ENCODE measurements at regions not wholly inside any gene's neighbourhood (a gene's known extent, or its start where the extent isn't known, plus 50 kb on each side); places are given as distances from the start of the nearest gene placed in this dataset.

GRCh38 chr18:32871786-32872185 lies 99.0 kb upstream of the KLHL14 start:
- TF ChIP-seq CTCF (IDR thresholded peaks at IDR 0.05; ENCODE audit: low read depth, low read length) (no peak), EZH2phosphoT487 (IDR thresholded peaks at IDR 0.05; ENCODE audit: low read depth) (no peak)

Measured in OCI-LY3 (cell line).